Brain microvascular endothelial cell (primary cell): ENCODE measurements at regions not wholly inside any gene's neighbourhood (a gene's known extent, or its start where the extent isn't known, plus 50 kb on each side); places are given as distances from the start of the nearest gene placed in this dataset.

Source experiments
- DNase-seq: peaks from one replicate; pipeline ENCODE4 v3.0.0-alpha.2; 2020
- H3K27ac ChIP-seq: fragments of 250-450 bp; sonication (Bioruptor Pico); 2 replicates; pipeline ENCODE4 v1.5.1; 2020; ENCODE audit warnings: mild to moderate bottlenecking, moderate library complexity
- H3K27me3 ChIP-seq: fragments of 250-450 bp; sonication (Bioruptor Pico); replicated peaks from 2 replicates; pipeline ENCODE4 v1.5.1; 2020; ENCODE audit warnings: mild to moderate bottlenecking
- H3K36me3 ChIP-seq: fragments of 250-450 bp; sonication (Bioruptor Pico); replicated peaks from 2 replicates; pipeline ENCODE4 v1.5.1; 2020; ENCODE audit warnings: mild to moderate bottlenecking
- H3K4me3 ChIP-seq: 2 replicates; pipeline ENCODE4 v1.5.1; 2011; ENCODE audit warnings: low read depth, mild to moderate bottlenecking, control low read depth, low read length, moderate library complexity
- CTCF ChIP-seq: IDR thresholded peaks from 2 replicates; pipeline ENCODE4 v1.5.1; 2011; ENCODE audit warnings: low read depth, mild to moderate bottlenecking, moderate library complexity, low read length, control low read depth, inconsistent platforms; ENCODE audit errors: missing control alignments
- in situ Hi-C: cut with HindIII; loops from 2 replicates; pipeline ENCODE4 v1.10.0; 2017; ENCODE audit warnings: low sequenced_read_pairs, low pct_ligation_motif_present

DNA sequence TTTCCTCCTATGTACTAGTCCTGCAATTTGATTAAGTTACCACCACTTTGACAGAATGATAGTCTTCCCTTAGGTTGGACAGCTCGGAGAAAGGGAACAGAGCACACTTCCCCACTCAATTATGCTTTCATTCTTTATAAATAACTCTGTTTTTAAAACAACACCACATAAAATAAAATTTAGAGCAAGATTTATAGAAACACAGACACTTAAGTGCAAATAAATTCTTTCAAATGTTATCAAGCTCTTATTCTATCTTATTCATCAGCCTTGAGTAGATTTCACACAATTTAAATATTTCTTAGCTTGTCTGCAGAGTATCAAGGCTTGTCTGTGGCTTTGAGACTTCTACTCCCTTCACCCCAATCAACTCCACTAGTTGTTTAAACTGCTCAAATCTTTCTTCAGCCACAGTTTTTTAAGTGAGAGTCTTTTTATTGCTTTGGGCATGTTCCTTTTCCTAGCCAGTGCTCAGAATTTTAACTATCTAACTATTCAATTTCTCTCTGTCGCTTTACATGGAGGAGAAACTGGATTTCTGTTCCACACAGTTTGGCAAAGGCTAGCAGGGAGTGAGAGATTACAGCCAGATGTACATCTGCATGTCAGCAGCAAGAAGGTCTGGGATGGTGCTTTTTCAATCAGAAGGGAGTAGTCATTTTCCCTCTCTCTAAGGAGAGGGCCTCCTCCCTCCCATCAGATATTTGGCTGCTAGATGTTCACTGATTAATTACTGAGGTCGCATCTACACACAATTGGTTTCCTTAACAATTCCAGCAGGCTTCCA lies 53.1 kb upstream of the PLAC1 start:
- no peak overlapping the region for H3K4me3 ChIP-seq
- no peak overlapping the region for H3K27ac ChIP-seq
- H3K36me3 ChIP-seq, result no peaks in the 10 kb centered on the region
- in situ Hi-C loops, result no loop called here
- H3K27me3 ChIP-seq, result no peaks in the 10 kb centered on the region
- no peak for TF ChIP-seq CTCF
- DNase-seq, result no peak
